HCT116 (cell line): ENCODE measurements at regions not wholly inside any gene's neighbourhood (a gene's known extent, or its start where the extent isn't known, plus 50 kb on each side); places are given as distances from the start of the nearest gene placed in this dataset.

ENCODE experiments used
- ATAC-seq: fragments of 200-7000 bp; cut with Tn5 transposase; 2 replicates; pipeline ENCODE4 v1.9.1; 2020; ENCODE audit warnings: mild to moderate bottlenecking, moderate library complexity
- BruUV-seq: library from RNA; stranded (reverse); fragments of 400-500 nt; replicated peaks from 2 replicates; lab custom pipeline; 2021; lab: Mats Ljungman, UMichigan
- CTCF ChIA-PET: fragments of 300-600 bp; sonication (Branson Sonifier 250); formaldehyde crosslinking; loops from one replicate; lab custom pipeline; 2021; ENCODE audit warnings: antibody characterized with exemption; lab: Charles Lee
- POLR2A ChIA-PET: fragments of 300-600, 350-600 bp; sonication (Branson Sonifier 250); formaldehyde crosslinking; loops from one replicate; lab custom pipeline; 2021; ENCODE audit warnings: antibody characterized with exemption; lab: Charles Lee
- RAD21 ChIA-PET, 2 experiments: fragments of 300-600 bp; sonication (Branson Sonifier 250); formaldehyde crosslinking; loops; one replicate each; lab custom pipeline; 2023; ENCODE audit warnings: low total read pairs in 2 of 2; ENCODE audit not compliant: uncharacterized antibody in 2 of 2, unreplicated experiment in 2 of 2, low non-redundant PET in 1 of 2; lab: Charles Lee
- DNase-seq: peaks from one replicate; pipeline ENCODE4 v3.0.0-alpha.2; 2010; ENCODE audit warnings: low read depth, low spot score
- H2AFZ ChIP-seq: fragments of 200-600 bp; shearing (Covaris generic), sonication (generic); 2 replicates; pipeline ENCODE4 v1.6.1; 2017; ENCODE audit warnings: low read depth, mixed run types, mixed read lengths, antibody characterized with exemption, low read length; ENCODE audit not compliant: poor library complexity, severe bottlenecking
- H3K27ac ChIP-seq: 2 replicates; pipeline ENCODE4 v1.5.1; 2012; ENCODE audit warnings: low read depth, low read length
- H3K27me3 ChIP-seq: fragments of 200-600 bp; sonication (generic); 2 replicates; pipeline ENCODE4 v1.6.1; 2016; ENCODE audit warnings: mixed run types, low read length, mixed read lengths; ENCODE audit not compliant: insufficient read depth
- H3K36me3 ChIP-seq, 2 experiments: fragments of 200-500 bp in 1 of 2; fragments of 200-600 bp in 1 of 2; sonication (Bioruptor generic) in 1 of 2; sonication (generic) in 1 of 2; 2 replicates each; pipeline versions ENCODE4 v1.5.1 to v1.6.1; 2014 to 2016; ENCODE audit warnings: low read length in 2 of 2, inconsistent platforms in 1 of 2, mixed read lengths in 1 of 2, mixed run types in 1 of 2; ENCODE audit not compliant: insufficient read depth in 2 of 2, control insufficient read depth in 1 of 2
- H3K4me1 ChIP-seq, 2 experiments: fragments of 200-600 bp in 1 of 2; sonication (generic) in 1 of 2; 2 replicates each; pipeline versions ENCODE4 v1.5.1 to v1.6.1; 2012 to 2017; ENCODE audit warnings: low read length in 2 of 2, inconsistent platforms in 1 of 2, mild to moderate bottlenecking in 1 of 2, mixed read lengths in 1 of 2, mixed run types in 1 of 2, moderate library complexity in 1 of 2; ENCODE audit not compliant: insufficient read depth in 2 of 2, control insufficient read depth in 1 of 2
- H3K4me2 ChIP-seq: fragments of 200-600 bp; sonication (generic); 2 replicates; pipeline ENCODE4 v1.6.1; 2017; ENCODE audit warnings: mixed run types, low read length, mixed read lengths
- H3K4me3 ChIP-seq, 2 experiments: fragments of 200-600 bp in 1 of 2; sonication (generic) in 1 of 2; replicated peaks in 1 of 2; 2 replicates each; pipeline ENCODE4 v1.5.1; 2011 to 2016; ENCODE audit warnings: low read length in 2 of 2, control low read depth in 1 of 2, low read depth in 1 of 2, mild to moderate bottlenecking in 1 of 2, mixed read lengths in 1 of 2, mixed run types in 1 of 2
- H3K79me2 ChIP-seq: fragments of 200-600 bp; sonication (generic); 2 replicates; pipeline ENCODE4 v1.6.1; 2017; ENCODE audit warnings: mild to moderate bottlenecking, mixed run types, low read length, moderate library complexity, mixed read lengths; ENCODE audit not compliant: insufficient read depth
- H3K9ac ChIP-seq: fragments of 200-600 bp; sonication (generic); 2 replicates; pipeline ENCODE4 v1.6.1; 2016; ENCODE audit warnings: low read length, mixed read lengths
- H3K9me2 ChIP-seq: fragments of 200-600 bp; sonication (generic), shearing (Covaris generic); 2 replicates; pipeline ENCODE4 v1.6.1; 2017; ENCODE audit warnings: mixed run types, mild to moderate bottlenecking, moderate library complexity; ENCODE audit not compliant: insufficient read depth
- H3K9me3 ChIP-seq, 2 experiments: fragments of 200-500 bp in 1 of 2; fragments of 200-600 bp in 1 of 2; sonication (Bioruptor generic) in 1 of 2; sonication (generic) in 1 of 2; 2 replicates each; pipeline ENCODE4 v1.6.1; 2014 to 2017; ENCODE audit warnings: low read length in 2 of 2, mixed read lengths in 2 of 2, inconsistent platforms in 1 of 2, low read depth in 1 of 2, mild to moderate bottlenecking in 1 of 2, mixed run types in 1 of 2, moderate library complexity in 1 of 2; ENCODE audit not compliant: control insufficient read depth in 1 of 2, insufficient read depth in 1 of 2
- H4K20me1 ChIP-seq: fragments of 200-600 bp; sonication (generic), shearing (Covaris generic); 2 replicates; pipeline ENCODE4 v1.6.1; 2017; ENCODE audit warnings: mixed run types, mild to moderate bottlenecking, moderate library complexity; ENCODE audit not compliant: insufficient read depth
- ATF3 ChIP-seq: IDR thresholded peaks from 2 replicates; pipeline ENCODE4 v1.6.1; 2012
- CEBPB ChIP-seq: IDR thresholded peaks from 2 replicates; pipeline ENCODE4 v1.6.1; 2012; ENCODE audit warnings: low read depth
- CTCF ChIP-seq, 3 experiments: fragments of 200-600 bp in 1 of 3; sonication (generic) in 1 of 3; IDR thresholded peaks in 2 of 3; conservative IDR thresholded peaks in 1 of 3; 2 replicates each; pipeline ENCODE4 v1.5.1; 2012 to 2017; ENCODE audit warnings: low read depth in 2 of 3, low read length in 2 of 3, antibody characterized with exemption in 1 of 3, borderline replicate concordance in 1 of 3, control low read depth in 1 of 3, mild to moderate bottlenecking in 1 of 3, mixed read lengths in 1 of 3, mixed run types in 1 of 3, moderate library complexity in 1 of 3; ENCODE audit not compliant: insufficient read depth in 1 of 3
- ELF1 ChIP-seq: IDR thresholded peaks from 2 replicates; pipeline ENCODE4 v1.6.1; 2012; ENCODE audit warnings: low read depth, borderline replicate concordance
- EZH2 ChIP-seq: fragments of 200-600 bp; sonication (generic); IDR thresholded peaks from 2 replicates; pipeline ENCODE4 v1.6.1; 2017; ENCODE audit warnings: antibody characterized with exemption, mixed run types
- EZH2phosphoT487 ChIP-seq: fragments of 200-600 bp; IDR thresholded peaks from 2 replicates; pipeline ENCODE4 v1.6.1; 2018; ENCODE audit warnings: antibody characterized with exemption, borderline replicate concordance
- JUND ChIP-seq: IDR thresholded peaks from 2 replicates; pipeline ENCODE4 v1.6.1; 2012
- MAX ChIP-seq: IDR thresholded peaks from 2 replicates; pipeline ENCODE4 v1.6.1; 2012
- POLR2A ChIP-seq: IDR thresholded peaks from 2 replicates; pipeline ENCODE4 v1.7.0; 2011; ENCODE audit warnings: borderline replicate concordance; ENCODE audit not compliant: insufficient read depth, insufficient read length; ENCODE audit errors: extremely low read depth
- POLR2AphosphoS5 ChIP-seq: IDR thresholded peaks from 2 replicates; pipeline ENCODE4 v1.6.1; 2011; ENCODE audit warnings: mild to moderate bottlenecking, low read depth, low read length, moderate library complexity
- RAD21 ChIP-seq: IDR thresholded peaks from 2 replicates; pipeline ENCODE4 v1.6.1; 2012; ENCODE audit warnings: low read depth, mild to moderate bottlenecking
- SIN3A ChIP-seq: IDR thresholded peaks from 2 replicates; pipeline ENCODE4 v1.6.1; 2012; ENCODE audit warnings: low read depth
- SP1 ChIP-seq: IDR thresholded peaks from 2 replicates; pipeline ENCODE4 v1.6.1; 2012; ENCODE audit warnings: low read depth
- TCF7L2 ChIP-seq: IDR thresholded peaks from 2 replicates; pipeline ENCODE4 v1.7.0; 2011; ENCODE audit warnings: borderline replicate concordance, inconsistent platforms; ENCODE audit not compliant: insufficient read depth, insufficient read length; ENCODE audit errors: extremely low read depth
- ZBTB33 ChIP-seq: IDR thresholded peaks from 2 replicates; pipeline ENCODE4 v1.6.1; 2011; ENCODE audit warnings: mild to moderate bottlenecking, low read length, moderate library complexity; ENCODE audit not compliant: insufficient replicate concordance; ENCODE audit errors: extremely low read depth
- ZNF274 ChIP-seq: fragments of 200-500 bp; sonication (Bioruptor generic); IDR thresholded peaks from 2 replicates; pipeline ENCODE4 v1.6.1; 2014; ENCODE audit warnings: mild to moderate bottlenecking, low read depth, low read length, inconsistent platforms
- intact Hi-C: fragments of 100-400 bp; cut with micrococcal nuclease; formaldehyde crosslinking; loops from 2 replicates; pipeline ENCODE4 v1.10.0; 2022

GRCh38 chr10:15462253-15462897 is 91.3 kb upstream of the FAM171A1 start:
- no peak overlapping the region for H3K4me2 ChIP-seq
- peaks cover 0 to 9% of the 10 kb centered on the region in 2 experiments; a peak in 1 of 4 replicates for H3K4me1 ChIP-seq
- H3K9me2 ChIP-seq = no peaks in the 10 kb centered on the region
- BruUV-seq = no TSS peak
- no peak for TF ChIP-seq RAD21
- TF ChIP-seq SIN3A = no peak
- TF ChIP-seq JUND = no peak
- no peak for TF ChIP-seq MAX
- no peak for TF ChIP-seq EZH2phosphoT487
- no peak for TF ChIP-seq SP1
- TF ChIP-seq CTCF (IDR thresholded peaks at IDR 0.05 in 2 of 3, conservative IDR thresholded peaks at IDR 0.05 in 1 of 3; ENCODE audit: borderline replicate concordance in 1 of 3, insufficient read depth in 1 of 3, low read depth in 2 of 3, low read length in 2 of 3) = no peak
- no peak for TF ChIP-seq POLR2A
- TF ChIP-seq TCF7L2 = no peak
- no peak for TF ChIP-seq CEBPB
- no peak for TF ChIP-seq ELF1
- TF ChIP-seq ZBTB33 = no peak
- TF ChIP-seq ATF3 = no peak
- TF ChIP-seq POLR2AphosphoS5 = no peak
- no peak for TF ChIP-seq ZNF274
- TF ChIP-seq EZH2 = no peak
- ATAC-seq = no peak
- RAD21 ChIA-PET = no interaction called here
- no peak overlapping the region for H3K9ac ChIP-seq
- H3K9me3 ChIP-seq = no peaks in the 10 kb centered on the region
- H3K27ac ChIP-seq = no peak overlapping the region
- H2AFZ ChIP-seq = no peak overlapping the region
- POLR2A ChIA-PET = no interaction called here
- intact Hi-C loops = no loop called here
- no peak for DNase-seq
- H4K20me1 ChIP-seq = no peaks in the 10 kb centered on the region
- H3K27me3 ChIP-seq = peaks cover 19% of the 10 kb centered on the region; the same call in 1 of the 2 replicates
- H3K4me3 ChIP-seq = no peak overlapping the region
- H3K79me2 ChIP-seq = no peaks in the 10 kb centered on the region
- no peaks in the 10 kb centered on the region for H3K36me3 ChIP-seq
- CTCF ChIA-PET = no interaction called here
